HFF-Myc (cell line): ENCODE measurements at regions not wholly inside any gene's neighbourhood (a gene's known extent, or its start where the extent isn't known, plus 50 kb on each side); places are given as distances from the start of the nearest gene placed in this dataset.

Experiments
- DNase-seq: peaks from one replicate; pipeline ENCODE4 v3.0.0-alpha.2; 2011; ENCODE audit warnings: low read depth; ENCODE audit errors: extremely low read depth
- H3K4me3 ChIP-seq: replicated peaks from 2 replicates; pipeline ENCODE4 v1.5.1; 2011; ENCODE audit warnings: low read depth, mild to moderate bottlenecking, control low read depth, low read length
- CTCF ChIP-seq: IDR thresholded peaks from 2 replicates; pipeline ENCODE4 v1.5.1; 2012; ENCODE audit warnings: mild to moderate bottlenecking, low read depth, low read length, control low read depth; ENCODE audit errors: missing control alignments

- H3K4me3 ChIP-seq: no peak overlapping the region
- no peak for DNase-seq
- TF ChIP-seq CTCF: no peak
Observed at GRCh38 chr9:19618816-19619215, 170.0 kb downstream of the SLC24A2 start.

- no peak overlapping the region for H3K4me3 ChIP-seq
- TF ChIP-seq CTCF: no peak
- no peak for DNase-seq
Observed at GRCh38 chr9:19615036-19615624, 173.7 kb downstream of the SLC24A2 start.

- no peak for DNase-seq
- no peak for TF ChIP-seq CTCF
- H3K4me3 ChIP-seq: no peak overlapping the region
Observed at GRCh38 chr9:19614294-19614693, 174.5 kb downstream of the SLC24A2 start.

- H3K4me3 ChIP-seq: no peak overlapping the region
- no peak for DNase-seq
- TF ChIP-seq CTCF: no peak
Observed at GRCh38 chr9:19600538-19600937, 188.3 kb downstream of the SLC24A2 start.

GRCh38 chr9:19598722-19599121, 189.9 kb downstream of the ACER2 start:
- no peak for DNase-seq
- H3K4me3 ChIP-seq: no peak overlapping the region
- no peak for TF ChIP-seq CTCF

GRCh38 chr9:19597176-19597575, 188.4 kb downstream of the ACER2 start:
- DNase-seq: no peak
- no peak for TF ChIP-seq CTCF
- H3K4me3 ChIP-seq: no peak overlapping the region

- no peak overlapping the region for H3K4me3 ChIP-seq
- TF ChIP-seq CTCF: no peak
- DNase-seq: no peak
Observed at GRCh38 chr9:19595003-19595402, 186.2 kb downstream of the ACER2 start.
